NOMO-1 (cell line): ENCODE measurements at regions not wholly inside any gene's neighbourhood (a gene's known extent, or its start where the extent isn't known, plus 50 kb on each side); places are given as distances from the start of the nearest gene placed in this dataset.
A peak's percentile ranks its signal among the peaks of the same experiment; 100 is the strongest.

ENCODE experiments used
- DNase-seq, 2 experiments: peaks; one replicate each; lab custom pipeline; 2025; ENCODE audit not compliant: unreplicated experiment in 2 of 2; lab: John Stamatoyannopoulos, UW

DNA sequence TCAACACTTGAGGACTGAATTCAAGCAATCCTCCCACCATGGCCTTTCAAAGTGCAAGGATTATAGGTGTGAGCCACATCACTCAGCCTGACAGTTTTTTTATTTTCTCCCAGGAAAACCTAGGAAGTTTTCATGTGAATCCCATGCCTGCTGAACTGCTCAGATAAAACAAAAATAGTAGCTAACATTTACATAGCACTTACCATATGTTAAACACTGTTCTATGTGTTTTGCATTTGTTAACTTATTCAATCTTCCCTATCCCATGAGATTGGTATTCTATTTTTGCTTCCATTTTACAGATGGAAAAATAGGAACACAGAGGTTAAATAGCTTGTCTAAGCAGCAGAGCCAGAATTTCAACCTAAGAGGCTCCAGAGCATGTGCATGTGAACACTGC lies 157.4 kb upstream of the KCTD1 start:
- DNase-seq, result no peak

DNA sequence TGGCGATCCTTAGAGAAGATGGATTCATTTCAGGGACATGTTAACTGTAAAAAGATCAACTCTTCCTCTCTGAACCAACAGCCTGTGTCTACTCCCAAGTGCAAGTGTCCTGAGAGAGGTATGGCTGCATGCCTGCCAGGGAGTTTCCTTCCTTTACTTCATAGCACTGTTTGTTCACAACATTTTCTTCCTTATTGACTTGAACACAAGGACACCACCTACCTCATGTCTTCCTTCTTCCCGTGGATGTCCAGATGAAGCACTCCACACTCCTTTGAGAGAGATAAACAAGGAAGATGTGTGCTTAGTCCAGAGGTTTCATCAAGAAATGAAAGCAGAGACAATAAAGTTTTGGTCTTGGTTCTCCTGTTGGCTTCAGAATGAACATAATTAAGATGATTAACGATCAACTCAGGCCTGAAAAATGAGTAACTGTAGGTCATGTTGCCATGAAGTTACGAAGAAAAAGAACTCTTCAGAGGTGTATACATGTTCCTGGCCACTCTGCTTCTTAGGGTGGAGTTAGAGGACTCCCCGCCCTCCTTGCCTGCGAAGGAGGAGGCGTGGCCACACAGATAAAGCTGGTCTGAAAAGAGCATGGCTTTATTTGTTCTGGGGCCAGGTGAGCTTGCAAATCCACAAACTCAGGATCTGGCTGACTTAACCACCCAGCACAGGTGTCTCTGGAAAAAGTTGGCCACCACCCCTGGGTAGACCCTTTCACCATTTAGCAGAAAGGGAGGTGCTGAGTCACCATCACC lies 155.0 kb upstream of the KCTD1 start:
- peak; percentile 76 to 90 for DNase-seq

DNA sequence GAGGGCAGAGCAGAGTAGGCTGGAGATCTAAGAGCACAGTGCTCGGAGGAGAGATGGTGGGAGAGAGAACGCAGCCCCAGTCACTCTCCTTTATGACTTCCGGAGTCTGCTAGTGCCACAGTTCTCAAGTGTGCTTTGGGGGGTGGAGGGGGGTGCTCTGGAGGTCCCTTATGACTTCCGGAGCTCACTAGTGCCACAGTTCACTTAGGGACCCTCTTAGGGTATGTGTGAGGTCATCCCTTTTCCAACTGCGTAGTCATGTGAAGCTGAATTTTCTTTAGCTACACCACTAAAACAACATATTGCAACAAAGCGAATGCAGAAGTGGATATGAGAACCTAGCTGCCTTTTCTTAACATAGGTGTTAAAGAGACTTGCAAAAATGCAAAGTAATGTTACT lies 153.7 kb upstream of the KCTD1 start:
- peak; percentile 64 to 87 for DNase-seq

DNA sequence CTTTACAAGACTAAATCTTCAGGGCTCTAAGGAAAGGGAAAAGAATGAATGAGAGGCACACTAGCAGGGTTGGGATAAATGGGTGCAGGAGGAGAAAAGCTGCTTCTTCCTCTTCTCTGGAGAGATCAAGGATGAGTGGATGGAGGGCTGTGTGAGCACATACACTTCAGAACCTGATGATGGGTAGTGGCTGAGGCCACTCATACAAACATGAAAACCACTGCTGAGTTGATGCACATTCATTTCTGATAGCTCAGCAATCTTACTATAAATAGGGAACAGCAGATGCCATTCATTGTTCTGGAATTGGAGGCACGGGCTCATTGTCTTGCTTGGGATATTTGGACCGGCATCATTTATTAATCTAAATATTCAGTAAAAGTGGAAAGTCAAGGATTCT lies 152.4 kb upstream of the KCTD1 start:
- DNase-seq, result no peak

DNA sequence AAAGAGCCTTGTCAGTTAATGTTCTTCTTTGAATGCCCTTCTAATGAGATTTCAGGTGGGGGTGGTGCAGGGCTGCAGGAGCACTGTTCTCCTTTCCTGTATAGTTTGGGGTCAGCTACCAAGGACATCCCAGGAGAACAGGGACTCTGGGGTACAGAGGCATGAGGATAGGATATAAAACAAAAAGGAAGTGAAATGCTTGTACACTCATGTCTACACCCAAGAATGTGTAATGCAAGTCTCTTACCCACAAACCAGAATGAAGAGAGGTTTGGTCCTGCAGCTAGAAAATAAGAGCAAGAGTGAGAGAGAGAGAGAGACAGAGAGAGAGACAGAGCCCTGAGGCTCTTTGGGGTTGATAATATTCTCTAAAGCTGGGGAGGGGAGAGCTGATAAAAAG lies 151.8 kb upstream of the KCTD1 start:
- peak; percentile 31 to 42 for DNase-seq

DNA sequence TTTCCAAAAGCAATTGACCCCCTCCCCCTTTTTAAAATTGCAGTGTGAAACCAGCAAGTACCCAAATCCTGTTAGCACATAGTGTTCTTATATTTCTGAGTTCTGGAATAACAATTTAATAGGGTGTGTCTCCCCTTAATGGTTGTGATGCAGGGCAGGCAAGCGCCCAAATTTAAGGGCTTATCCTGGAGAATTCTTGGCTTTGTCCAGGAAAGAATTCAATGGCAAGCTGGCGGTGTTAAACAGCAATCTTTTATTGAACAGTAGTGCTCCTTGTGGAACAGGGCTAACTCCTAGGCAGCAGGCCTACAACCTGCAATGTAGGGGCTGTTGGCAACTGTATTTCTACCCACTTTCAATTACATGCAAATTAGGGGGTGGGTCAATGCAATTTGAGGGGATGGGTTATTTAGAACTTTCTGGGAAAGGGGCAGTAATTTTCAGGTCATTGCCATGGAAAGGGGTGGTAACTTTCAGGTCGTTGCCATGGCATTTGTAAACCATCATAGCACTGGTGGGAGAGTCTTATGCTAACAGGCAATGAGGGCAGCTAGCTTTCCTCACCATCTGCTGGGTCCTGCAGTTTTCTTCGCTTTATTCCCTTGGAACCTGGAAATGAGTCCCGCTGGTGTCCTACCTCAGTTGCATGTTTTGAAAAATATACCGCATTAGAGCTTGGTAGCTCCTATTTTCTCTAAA lies 149.0 kb upstream of the KCTD1 start:
- DNase-seq, result no peak

DNA sequence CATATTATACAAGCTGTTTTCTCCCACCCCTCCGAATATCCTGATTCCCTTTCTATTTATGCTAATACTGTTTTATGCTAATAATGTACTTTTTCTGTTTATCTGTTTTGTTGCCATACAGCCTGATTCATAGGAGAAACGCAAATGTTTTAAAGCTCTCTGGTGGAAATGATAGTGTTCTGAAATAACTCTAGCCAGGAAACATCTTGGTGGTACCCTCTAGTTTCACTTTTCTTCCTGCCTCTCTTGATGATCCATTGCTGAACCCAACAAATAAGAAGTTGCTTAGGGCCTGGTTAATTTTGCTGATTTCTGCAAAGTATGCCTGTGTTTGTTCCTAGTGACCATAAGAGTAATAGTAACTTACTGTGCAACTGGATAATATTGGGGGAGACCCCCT lies 148.4 kb upstream of the KCTD1 start:
- no peak for DNase-seq

DNA sequence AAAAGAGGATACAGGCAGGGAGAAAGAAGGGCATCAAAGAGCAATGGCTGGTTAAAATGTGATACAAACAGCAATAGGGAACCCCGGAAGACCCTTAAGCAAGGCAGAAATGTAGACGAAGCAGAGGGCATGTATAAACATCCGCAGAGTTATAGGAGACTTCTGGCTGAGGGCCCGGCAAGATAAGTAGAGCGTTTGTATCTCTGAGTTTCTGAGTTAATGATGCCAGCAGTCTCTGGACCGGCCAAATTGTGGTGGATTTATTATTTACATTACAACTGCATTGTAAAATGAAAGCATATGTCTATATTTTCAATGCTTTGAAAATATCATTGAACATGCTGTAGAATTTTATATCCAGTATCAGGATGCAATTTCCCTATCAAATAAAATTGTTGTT lies 148.0 kb upstream of the KCTD1 start:
- no peak for DNase-seq

DNA sequence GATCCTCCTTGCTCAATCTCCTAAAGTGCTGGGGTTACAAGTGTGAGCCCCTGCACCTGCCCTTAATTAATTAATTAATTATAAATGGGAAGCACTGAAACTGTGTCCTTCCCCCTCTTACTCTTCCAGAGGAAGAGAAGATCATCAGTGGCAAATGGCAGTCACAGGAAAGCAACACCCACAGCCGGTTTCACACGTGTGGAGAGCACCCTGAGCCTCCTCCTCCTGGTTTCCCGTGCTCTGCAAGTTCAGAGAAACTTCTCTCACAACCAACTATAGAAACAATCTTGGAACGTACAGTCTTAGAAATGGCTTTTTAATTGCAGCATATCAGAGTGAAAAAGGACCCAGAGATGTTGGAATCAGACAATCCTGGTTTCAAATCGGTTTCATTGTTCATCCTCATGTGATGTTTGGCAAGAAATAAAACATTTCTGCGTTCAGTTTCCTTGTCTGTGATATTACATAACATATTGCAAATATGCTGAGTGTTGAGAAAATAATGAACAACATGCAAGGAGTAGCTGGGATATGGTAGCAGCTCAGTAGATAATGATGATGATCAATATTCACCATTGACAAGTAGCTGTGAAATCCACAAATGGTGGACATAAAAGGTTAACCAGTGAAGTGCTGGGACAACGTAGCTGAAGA lies 141.0 kb upstream of the KCTD1 start:
- no peak for DNase-seq

DNA sequence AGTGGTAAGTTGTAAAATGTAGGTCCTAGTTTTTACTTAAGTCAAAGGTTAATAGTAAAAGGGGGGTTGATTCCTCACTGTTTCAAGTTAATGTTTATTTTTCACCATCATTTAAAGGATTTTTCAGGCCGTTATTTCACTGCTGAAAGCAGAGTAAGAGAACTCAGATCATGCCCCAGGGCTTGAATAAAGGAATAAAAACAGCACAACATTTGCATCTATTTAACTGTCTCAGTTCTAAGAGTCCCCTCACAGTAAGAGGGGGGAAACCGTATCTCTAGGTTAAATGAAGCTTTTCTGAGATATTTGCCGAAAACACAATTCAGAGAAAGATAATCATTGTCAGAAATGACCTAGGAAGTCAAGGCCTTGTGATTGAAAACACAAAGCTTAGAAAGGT lies 138.2 kb upstream of the KCTD1 start:
- DNase-seq, result no peak

DNA sequence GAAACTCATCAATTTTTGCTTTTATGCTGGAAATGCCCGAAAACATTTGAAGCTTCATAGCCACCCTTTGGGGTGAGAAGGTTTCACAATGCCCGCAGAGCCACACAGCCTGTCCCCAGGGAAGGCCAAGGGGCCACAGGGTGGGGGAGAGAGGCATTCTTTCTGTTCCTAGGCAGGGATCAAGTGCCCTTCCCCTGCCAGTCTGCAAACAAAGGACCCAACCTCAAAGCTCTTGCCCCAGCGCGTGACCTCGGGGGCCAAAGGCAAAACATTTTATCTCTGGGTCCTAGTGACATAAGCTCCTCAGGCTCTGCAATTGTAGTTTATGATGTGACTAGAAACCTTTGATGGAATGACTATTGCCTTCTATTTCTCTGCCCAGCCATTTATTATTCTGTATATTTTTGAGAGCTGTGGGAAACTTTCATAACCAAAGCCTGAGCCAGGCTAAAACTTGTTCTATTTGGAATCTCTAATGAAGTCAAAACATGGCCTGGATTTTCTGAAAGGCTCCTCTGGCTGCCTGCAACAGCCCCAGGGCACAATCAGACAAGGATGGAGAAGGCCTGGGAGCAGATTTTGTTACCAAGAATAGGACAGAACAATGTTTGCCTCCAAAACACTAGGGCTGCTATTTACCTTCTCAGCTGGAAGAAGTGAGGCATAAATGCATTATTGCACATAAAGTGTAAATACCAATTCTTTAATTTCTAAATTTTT lies 137.2 kb upstream of the KCTD1 start:
- no peak for DNase-seq

DNA sequence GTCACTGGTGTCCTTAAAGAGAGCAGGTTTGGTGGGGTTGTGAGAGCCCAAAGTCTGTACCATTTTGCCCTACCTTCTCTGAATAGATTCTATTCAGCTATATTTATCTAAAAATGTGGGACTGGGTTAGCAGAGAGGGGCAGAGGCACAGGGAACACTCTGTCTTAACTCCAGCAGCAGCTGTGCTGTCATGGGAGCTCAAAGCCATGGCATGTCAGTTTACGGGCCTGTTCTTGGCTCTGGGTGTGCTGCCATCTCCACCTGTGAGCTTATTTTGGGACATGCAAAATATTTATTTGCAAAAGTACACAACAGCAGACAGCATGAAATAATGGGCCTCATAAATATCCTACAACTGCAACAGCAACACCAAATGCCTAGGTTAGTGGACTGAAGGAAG lies 129.6 kb upstream of the KCTD1 start:
- no peak for DNase-seq

DNA sequence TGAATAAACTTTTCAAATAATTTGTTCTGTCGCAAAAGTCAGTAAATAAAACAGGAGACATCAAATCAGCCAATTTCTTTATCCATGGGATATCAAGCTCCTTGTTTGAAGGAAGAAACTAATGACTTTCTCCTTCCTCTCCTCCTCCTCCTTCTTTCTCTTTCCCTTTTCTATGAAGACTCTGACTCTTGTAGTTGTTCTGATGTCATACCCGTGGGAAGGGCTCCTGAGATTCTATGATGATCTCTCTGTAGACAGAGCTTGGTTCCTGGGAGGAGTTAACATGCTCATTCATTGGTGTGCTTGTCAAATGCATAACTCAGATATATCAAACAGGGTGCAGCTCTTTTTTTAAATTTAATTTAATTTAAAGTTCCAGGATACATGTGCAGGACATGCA lies 118.7 kb upstream of the KCTD1 start:
- no peak for DNase-seq

DNA sequence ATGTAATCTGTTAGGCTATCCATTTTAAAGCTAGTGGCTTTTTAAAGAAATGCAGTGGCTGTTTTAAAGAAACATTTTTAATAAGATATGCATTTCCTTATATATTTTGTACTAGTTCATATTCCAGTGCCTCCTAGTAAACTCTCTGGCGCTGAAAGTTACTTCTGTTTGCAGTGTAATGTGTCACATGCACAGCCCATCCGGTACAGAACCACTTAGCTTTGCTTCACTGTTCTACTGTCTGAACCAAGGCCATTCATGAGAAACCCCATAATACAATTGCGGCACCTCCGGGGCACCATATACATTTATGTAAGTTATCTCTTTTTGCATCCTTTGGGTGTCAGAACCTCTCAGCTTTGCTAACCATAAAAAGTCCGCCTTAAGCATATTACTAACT lies 114.6 kb upstream of the KCTD1 start:
- DNase-seq, result no peak

DNA sequence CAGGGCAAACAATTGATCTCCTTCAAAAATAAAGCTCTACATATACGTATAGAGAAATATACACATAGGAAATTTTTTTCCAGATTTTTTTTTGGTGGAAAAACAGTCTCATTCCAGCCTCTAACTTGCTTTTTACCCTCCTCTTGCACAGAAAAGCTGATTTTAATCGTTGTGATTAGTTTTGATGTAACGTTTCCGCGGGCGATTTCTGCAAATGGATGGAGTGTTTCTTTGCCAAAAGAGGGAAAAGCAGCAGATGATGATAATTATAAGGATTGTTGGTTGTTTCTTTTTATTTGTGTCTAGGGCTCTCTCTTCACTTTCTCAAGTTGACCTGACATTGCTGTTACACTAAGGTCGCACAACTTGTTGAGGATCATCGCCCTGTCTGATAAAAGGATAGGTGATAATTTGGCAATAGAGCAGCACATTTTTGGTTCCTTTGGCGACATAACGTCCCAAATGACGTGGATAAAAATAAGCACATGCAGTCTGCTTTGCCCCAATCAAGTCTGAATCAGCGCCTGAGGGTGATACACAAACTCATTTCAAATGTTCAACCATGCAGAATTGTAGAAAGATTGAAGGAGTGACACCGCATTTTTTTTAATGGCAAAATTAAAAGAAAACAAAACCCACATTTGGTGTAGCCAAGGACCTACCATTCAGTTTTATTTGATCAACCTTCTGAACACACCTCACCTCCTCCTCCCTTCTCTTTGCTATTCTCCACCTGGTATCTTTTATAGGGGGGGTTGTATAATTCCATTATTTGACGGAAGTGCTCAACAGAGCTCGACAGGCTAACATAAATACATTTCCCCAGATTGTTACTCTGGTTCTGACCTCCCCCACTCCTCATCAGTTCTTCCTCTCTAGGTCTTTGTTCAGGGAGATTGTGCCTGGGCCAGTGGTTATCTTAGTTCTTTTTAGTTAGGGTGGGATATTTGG lies 109.6 kb upstream of the KCTD1 start:
- DNase-seq, result no peak

DNA sequence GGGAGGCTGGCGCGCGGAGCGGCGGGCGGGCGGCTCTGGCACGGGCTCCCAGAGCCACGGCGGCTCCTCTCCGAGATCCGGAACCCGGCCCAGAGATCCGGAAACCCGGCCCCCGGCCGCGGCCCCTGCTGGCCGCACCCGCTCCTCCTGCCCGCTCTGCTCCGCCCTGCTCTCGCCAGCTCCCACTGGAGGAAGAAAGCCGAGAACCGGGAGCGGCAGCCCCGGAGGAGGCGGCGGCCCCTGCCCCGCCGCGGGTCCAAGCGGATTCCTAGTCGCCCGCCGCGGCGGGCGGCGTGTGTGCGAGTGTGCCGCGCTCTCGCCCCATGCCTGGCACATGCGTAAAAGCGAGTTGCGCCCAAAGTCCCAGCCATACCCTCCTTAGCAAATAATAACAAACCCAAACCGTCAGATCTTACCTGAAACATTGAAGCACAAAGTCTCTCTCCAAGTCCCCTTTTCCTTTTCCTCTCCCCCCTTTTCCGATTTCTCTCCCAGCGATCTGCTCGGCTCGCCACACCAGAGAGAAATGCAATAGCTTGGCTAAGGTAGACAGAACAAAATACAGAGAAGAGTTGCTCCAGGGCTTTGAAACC lies 108.7 kb upstream of the KCTD1 start:
- DNase-seq, result peak; percentile 42 to 54

DNA sequence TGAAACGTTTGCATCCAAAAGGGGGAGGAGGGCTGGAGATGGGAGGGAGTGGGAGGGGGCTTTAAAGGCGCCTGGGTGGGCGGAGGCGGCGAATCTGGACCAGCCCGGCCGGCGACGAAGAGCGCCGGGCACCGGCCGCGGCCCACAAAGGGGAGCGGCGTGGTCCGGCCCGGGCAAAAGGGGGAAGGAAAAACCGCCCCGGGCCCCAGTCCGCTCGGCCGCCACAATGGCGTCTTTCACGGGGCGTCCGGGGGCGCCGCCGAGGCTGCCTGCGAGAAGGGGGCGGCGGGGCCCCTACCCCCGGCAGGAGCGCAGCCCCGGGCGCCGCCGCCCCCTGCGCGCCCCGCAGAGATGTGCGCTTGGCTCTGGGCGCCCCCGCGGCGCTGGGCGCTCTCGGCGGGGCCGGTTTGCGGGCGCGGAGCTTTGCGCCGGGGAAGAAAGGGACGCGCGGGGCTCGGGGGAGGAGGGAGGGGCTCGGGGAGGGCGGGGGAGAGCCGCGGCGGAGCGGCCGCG lies 108.1 kb upstream of the KCTD1 start:
- no peak for DNase-seq

DNA sequence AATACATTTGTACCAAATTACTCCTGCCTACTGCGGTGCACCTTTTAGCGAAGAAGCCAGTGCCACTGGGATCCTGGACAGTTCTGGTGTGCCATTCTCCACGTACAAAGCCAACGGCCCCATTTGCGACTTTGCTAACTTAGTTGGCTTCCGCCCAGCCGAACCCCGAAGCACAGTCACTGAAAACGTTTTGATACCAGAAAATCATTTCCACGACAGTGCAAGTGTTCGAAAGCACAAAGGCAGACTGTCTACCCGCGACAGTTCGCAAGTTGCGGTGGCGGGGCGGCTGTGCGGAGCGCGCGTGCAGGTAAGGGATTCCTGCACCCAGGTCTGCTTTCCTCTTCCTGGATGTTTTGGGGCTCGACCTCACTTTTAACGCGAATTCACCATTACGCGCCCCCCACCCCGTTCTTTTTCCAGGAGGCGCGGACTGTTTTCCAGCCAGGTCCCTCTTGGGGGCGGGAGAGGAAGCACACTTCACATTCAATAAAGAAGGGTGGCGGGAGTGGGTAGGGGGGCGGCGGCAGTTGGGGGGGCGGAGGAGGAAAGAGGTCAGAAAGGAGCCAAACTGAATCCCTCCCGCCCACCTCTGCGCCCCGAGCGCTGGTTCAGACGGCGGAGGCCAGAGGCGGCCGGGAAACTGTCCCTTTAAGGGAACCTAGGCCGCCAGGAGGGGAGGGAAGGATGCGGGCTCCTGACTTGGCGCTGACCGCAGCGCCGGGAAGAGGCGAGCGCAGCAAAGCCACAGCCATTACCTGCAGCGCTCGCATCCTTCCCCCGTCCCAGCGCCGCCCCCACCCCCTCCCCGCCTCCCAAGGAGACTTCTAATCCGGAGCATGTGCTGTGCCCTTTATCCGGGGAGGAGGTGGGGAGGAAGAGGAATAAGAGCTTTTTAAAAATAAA lies 107.4 kb upstream of the KCTD1 start:
- no peak for DNase-seq
